NCI-H187 (cell line): ENCODE measurements at regions not wholly inside any gene's neighbourhood (a gene's known extent, or its start where the extent isn't known, plus 50 kb on each side); places are given as distances from the start of the nearest gene placed in this dataset.

ENCODE experiments used
- DNase-seq, 2 experiments: peaks; one replicate each; lab custom pipeline; 2025; lab: John Stamatoyannopoulos, UW

DNA sequence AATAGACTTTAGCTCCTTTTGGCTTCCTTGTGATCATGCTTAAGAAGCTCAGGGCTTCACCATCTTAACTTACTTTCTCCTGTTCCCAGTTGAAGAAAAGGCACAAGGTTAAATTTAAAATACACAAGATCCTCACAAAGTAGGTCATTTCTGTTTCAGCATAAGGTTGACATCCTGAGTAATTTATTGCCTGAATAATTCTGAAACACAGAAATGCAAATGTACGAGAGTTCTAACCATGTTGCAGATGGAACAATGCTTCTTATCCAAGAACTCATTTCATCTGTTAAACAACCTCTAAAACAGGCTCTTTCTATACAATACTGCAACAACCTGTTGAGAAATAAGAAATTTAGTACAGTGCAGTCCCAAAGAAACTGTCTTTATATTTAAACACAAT is 395.2 kb downstream of the BCL11A start:
- DNase-seq: no peak

DNA sequence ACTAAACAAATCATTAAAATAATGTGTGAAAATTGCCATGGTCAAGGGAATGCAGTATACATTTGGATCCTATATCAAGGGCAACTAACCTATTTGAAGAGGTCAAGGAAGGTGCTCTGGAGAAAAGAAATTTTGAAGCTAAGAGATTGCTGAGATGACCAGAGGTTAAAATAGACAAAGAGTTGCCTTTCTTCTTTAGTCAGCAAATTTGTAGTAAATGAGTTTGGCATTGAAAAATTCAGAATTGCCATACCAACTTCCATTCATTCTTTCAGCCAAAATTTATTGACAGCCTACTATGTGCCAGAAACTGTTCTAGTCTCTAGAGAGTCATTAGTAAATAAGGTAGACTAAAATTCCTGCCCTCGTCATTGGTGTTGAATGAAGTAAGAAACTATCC is 396.2 kb downstream of the BCL11A start:
- DNase-seq: no peak

DNA sequence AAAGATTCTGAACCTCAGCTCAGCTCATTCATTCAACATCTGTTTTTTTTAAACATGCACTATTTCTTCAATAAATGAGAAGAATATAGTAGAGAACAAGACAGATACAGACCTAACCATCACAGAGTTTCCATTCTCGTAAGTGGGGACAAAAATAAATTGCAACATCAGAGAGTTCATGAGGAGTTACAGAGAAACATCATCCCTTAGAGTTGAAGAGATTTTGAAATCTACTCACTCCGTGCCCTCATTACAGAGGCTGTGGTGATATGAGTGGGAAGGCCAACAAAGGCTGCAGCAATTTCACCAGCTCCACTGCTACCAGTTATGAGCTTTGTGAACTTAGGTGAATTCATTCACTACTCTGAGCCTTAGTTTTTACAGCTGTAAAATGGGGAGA is 399.3 kb downstream of the BCL11A start:
- no peak for DNase-seq

DNA sequence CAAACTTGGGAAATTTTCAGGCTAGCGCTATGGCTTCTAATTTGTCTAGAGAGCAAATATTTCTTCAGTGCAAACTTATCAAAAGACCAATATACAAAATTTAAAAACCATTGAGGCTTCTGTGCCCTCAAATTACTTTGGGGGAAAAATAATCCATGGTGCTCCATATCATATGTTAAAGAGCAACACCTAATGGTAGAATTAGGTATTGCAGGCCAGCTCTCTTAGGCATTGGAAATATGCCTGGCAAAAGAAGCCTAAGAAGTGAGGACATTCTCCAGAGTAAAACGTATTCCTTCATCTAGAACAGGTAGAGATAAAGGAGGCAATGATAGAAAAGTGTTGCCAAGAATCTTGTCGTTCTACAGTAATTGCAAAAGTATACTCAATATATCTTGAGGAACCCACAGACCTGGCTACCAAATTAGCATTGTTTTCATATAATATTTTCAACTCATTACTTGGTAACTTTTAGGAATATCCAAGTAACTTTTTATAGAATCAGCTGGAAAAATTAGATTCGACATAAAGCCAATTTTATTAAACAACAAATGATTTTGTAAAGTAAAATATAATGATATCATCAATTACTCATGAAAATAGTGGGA is 401.1 kb downstream of the BCL11A start:
- no peak for DNase-seq

DNA sequence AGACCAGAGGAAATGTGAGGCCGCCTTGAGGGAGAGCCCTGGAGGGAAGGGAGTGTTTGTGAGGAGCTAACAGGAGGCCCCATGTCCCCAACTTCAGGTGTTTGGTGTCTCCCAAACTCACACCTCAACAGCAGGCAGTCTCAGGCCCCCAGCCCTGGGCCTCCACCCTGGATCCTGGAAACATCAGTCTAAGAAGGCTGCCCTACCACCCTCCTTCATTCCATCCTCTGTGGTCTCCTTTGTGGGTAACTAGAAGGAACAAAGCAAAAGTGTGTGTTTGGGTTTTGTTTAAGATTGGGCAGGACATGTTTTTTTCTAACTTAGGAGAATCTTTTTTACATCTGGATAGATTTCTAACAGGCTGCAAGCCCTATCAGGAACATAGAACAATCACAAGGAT is 404.3 kb downstream of the BCL11A start:
- DNase-seq: no peak

DNA sequence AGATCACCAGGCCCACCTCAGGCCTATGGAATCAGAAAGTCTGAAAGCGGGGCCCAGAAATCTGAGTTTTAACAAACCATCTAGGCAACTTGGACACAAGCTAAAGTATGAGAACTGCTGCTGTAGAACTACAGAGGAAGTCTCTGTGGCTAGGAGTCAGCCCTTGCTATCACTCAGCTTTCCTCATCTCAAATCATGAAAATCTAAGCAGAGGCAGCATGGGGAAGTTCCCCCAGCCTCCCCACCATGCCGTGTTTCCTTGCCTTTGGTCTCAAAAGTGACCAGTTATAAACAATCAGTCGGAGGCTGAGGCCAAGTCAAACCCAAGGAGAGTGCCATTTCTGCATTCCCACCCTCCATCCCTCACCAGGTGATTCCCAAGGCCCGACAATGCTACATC is 404.7 kb downstream of the BCL11A start:
- DNase-seq: no peak

DNA sequence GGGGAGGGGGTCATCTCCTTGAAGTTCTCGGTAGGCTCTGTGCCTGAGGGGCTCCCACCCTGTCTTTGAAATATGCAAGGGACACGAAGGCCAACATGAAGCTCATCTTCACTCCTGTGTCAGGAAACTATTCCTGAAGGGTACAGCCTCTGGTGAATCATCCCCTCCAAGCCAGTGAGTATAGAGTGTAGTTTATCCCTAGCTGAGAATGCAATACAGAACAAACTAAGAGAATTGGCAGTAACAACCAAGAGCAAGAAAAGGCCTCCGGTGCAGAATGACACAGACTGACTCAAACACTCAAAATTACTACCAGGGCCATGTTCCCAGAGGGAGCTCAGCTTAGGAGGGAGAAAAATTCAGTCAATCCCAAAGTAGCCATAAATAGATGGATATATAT is 413.3 kb downstream of the BCL11A start:
- DNase-seq: no peak

DNA sequence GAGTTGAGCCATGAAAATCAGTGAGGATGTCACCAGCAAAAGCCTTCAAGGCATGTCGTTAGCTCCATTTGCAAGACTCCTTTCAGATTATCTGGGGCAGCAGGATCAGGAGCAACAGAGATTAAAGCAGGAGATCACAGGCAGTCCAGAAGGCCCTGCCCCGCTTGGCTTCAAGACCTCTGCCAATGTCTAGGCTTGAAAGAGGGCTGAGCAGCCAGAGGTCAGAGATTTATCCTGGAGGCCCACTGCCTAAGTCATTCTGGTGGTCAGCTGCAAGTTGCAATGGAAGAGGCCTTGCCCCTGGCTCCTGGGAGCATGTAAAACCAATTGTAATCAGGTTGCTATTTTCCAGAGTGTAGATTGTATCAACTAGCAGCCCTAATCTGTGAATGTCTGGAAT is 416.5 kb downstream of the BCL11A start:
- no peak for DNase-seq

DNA sequence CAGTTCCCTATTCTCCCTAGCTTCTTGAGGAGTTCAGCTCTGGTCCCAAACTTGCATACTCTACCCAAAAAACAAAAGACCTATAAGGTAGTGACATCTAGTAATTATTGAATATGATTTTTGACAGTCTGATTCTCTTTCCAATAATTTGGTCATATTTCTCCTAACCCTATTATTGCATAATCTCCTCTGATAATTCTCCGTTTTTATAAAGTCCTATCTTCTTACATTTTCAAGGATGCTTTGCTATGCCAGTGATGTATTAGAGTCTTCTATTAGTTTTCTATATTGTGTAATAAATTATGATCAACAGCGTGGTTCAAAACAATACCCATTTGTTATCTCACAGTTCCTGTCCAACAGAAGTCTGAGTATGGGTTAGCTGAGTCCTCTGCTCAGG is 426.3 kb downstream of the BCL11A start:
- no peak for DNase-seq

DNA sequence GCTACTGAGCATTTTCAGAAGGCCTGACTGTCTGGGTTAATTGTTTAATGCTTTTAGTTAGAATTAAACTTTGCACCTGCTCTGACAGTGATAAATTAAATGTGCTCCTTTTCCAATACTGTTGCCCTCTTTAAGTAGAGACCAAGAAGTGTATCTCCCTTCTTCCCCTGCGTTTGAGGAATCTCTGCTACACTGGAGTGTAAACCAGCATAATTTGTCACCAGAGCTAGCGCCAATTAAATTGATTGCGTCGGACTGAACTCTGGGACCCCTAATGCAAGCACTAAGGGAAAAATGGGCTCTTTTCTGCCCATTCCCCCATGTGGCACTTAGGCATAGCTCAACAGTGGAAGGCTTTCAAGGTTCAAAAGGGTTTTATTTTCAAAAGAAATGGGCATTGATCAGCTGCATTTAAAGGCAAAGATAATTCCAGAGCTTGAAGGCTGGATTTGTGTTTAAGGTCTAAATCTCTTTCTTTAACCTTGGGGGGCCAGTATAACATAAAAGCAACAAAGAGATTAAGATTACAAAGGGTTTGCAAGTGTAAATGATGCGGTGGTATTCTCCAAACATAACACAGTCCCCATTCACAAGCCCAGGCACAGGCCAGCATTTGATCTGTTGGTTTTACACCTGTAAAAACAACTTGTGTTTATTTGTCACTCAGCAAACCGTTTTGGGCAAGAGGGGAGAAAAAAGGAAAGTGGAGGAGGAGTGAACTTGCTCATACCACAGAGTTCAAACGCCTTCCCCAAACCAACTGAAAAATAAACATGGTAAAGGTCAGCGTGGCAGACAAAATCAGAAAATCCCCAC is 427.6 kb downstream of the BCL11A start:
- no peak for DNase-seq

DNA sequence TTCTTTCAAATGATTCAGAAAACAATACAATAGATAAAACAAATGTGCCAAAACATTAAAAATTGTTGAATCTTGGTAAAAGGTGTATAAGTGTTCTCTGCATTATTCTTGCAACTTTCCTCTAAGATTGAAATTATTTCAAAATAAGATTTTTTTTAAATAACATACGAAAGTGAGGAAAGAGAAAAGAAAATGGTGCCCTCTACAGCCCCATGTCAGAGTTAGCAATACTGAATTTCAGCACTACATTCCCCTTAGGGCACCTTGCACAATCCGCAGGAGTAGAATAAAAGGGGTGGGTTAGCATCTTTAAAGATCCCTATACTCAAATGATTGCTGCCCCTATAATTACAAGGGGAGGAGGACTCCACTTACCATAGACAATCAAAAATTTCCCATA is 433.7 kb downstream of the BCL11A start:
- DNase-seq: no peak

DNA sequence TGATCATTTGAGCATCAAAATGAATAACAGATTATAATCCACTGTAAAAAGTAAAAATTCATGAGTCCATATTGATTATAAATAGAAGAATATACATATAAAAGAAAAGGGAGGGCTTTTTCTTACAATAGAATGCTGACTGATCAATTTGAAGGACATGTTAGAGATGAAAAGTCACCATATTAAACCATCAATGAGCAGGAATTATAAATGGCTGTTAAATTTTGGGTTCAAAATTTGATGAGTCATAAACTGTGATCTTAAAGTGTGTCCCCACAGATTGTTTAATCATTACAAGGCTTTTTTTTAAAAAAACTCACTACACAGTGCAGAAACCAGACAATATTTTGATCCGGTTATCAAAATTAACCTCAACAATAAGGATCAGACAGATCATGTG is 434.5 kb downstream of the BCL11A start:
- DNase-seq: no peak

DNA sequence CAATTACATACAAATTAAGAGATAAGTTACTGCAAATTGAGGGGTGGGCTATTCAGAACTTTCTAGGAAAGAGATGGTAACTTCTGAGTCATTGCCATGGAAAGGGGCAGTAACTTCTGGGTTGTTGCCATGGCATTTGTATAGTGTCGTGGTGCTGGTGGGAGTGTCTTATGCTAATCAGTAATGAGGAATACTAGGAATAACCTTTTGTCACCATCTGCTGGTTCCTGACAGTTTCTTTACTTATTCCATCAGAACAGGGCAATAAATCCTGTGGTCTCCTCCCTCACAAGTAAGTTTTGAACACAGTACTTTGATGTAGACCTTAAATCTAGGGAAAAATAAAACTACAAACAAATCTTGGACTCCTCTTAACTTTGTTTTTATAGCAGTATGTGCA is 435.4 kb downstream of the BCL11A start:
- DNase-seq: no peak

DNA sequence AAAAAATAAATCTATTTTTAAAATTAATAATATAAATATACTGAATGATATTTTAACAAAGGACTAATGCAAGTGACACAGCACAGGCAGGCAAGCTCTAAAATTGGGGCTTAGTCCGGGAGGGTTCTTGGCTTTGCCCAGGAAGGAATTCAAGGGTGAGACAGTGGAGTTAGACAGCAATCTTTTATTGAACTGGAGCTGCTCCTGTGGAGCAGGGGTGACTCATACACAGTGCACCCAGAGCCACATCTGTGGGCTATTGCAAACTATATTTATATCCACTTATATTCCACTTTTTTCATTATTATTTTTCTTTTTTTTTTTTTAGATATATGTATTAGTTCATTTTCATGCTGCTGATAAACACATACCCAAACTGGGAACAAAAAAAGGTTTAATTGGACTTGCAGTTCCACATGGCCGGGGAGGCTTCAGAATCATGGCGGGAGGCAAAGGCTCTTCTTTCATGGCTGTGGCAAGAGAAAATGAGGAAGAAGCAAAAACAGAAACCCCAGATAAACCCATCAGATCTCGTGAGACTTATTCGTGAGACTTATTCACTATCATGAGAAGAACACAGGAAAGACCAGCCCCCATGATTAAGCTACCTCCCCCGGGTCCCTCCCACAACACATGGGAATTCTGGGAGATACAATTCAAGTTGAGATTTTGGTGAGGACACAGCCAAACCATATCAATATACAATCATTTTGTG is 437.1 kb downstream of the BCL11A start:
- no peak for DNase-seq

DNA sequence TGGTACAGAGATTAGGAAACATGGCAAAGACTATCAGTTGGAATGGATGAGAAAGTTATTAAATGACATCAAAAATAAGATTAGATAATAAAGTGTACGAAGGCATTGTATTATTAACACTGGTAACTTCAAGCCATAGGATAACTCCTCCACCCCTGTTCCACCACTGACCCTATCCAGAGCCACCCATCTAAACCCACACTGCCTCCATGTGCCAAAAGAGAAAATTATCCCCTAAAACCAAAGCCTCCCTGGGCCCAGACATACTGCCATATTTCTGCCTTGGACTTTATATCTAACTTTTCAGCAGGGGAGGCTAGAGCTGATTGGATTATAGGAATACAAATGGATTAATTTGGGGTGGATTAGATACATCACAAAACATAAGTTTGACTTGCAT is 443.7 kb downstream of the BCL11A start:
- DNase-seq: no peak

DNA sequence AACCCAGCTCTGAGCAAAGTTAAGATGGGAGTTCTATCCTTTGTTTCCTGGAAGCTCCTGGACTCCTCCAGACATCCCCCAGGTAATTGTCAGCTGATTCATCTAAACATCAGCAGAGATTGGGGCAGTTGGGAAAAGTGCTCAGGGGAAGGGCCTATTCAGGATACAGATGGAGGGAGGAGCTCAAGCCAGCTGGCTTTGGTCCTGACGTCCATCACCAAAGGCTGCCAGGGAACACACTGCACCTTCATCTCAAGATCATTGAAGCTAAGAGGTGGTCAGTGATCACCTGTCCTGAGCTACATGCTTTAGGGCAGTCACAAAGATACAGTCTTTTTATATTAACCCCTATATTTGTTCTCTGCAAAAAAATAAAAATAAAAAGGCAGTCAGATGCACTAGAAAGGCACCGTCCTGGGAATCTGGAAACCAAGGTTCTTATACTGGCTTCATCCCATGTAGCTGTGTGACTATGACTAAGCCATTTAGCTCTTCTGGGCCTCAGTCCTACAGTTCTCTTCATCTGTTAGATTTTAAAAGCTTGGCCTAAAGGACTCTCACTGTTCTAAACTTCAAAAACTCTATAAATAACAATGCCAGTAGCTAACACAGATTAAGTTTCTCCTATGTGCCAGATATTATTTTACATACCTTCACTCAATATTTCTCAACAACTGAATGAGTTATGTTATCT is 446.5 kb downstream of the BCL11A start:
- no peak for DNase-seq

DNA sequence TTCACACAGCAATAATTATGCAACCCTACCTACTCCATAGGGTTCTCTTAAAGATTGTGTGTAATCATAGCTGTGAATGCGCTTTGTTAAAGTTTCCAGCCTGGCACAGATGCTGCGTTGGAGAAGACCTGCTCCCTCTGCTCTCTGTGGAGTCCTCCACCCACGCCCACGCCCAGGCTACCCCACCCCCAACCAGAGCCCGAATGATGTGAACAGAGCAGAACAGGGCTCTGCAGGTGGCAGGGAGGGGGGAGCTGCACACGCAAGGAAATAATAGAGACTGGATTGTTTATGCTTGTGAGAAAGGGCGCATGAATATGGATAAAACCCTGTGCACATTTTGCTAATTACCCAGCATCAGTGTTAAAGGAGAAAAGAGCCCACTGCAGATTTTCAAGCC is 447.5 kb downstream of the BCL11A start:
- DNase-seq: no peak

DNA sequence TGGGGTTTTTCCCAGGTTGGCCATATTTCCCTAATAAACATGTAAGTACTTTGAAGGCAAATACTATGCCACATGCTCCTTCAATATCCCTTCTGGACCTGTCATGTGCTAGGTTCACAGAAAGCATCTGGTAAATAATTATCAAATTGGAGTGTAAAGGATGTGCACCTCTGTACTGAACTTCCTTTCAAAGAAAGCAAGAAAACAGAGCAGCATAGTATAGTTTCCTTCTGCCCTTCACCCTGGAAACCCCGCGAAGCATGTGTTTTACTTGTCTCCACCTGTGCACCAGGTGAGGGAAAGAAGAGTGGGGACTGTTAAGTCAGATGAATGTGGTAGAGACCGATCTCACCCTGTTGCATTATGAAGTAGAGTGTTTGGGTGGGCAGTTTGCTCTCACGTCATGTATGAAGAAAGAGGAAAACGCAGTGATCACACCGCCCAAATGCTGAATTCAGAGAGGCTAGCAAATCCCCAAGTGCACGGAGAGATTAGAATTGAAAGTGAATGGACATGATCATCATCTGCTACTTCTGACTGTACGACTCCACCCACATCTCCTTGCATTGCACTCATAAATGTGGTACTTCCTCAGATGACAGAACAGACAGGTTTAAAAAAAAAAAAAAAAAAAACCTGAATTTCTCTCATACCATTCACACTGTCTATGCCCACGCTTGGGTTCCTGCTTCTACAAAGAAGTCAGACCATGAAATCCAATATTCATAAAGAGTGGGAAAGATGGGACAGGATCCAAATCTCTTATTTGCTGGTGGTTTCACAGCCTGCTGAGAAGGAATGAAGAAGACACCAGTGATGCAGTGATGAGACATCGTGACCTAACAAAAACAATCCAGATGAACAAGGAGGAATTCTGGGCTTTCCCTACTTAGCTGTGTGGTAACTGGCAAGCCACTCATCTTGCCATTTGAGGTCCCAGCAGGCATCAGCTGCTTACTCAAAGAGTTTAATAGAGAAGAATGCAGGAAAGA is 448.6 kb downstream of the BCL11A start:
- DNase-seq: no peak

DNA sequence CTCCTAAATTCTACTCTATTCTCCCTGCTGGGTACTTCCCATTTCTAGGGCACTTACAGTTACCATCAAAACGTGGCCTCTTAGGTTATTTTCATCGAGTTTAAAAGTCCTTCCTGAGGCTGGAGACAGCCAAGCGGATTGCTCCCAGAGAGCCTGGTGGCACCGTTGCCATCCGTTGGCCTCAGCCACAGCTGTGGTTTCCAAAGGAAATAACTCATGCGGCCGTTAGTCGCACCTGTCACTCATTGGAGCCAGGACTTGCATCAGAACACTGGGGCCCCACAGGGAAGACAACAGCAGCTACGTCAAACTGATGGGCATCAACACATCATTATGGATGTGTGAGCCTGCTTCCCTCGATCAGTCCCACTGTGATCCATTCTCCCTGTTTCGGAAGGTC is 453.4 kb downstream of the BCL11A start:
- DNase-seq: no peak

DNA sequence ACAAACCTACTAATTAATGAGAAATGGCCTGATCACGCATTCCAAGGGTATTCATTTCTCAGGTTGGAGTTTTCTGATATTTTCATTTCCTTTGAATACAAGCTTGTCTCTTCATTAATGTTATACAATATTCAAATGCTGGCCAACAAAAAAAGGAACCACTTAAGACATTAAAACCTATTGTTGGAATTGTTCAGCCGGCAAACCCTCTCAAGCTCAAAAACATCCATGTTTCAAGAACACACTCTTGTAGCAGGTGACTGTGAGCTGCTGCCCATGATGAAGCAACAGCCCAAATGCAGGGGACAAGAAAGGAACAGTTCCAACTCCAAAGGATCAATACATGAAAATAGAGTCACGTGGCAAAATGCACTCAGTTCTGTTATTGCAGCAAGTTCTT is 454.5 kb downstream of the BCL11A start:
- no peak for DNase-seq

DNA sequence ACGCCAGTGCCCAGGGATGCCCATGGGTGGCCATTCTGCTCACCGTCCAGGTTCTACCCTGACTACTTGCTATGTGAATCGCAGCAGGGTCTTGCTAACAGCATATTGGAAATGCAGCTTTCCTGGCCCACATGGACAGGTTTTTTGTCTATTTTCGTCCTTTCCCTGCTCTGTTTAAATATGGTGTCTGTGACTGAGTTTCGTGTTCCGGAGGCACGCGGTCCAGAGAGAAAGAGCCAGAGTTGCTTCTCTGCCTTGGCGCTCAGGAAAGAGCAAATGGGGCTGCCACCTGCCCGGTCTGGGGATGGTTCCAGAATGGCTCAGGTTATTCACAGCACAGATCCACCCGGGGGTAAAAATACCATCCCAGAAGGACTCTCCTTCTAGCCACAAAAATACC is 456.2 kb downstream of the BCL11A start:
- DNase-seq: no peak

DNA sequence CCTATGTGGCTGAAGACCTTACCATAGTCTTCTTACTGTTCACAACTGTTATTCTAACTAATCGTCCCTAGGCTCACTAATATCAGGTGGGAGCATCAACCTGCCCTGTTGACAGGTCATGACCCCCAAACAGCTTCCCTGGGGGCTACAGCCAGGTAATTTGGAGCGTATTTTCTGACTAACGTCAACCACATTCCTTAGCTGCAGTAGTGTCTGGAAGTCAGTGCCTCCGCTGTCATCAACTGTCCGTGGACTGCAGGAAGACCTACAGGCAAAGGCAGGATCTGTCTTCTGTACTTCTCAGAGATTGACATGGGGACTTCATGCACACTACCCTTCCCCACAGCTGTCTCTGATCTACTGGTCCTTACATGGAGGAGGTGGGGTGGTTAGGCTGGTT is 456.9 kb downstream of the BCL11A start:
- DNase-seq: no peak
